Thyroid gland (tissue), 4 donors: ENCODE measurements at regions not wholly inside any gene's neighbourhood (a gene's known extent, or its start where the extent isn't known, plus 50 kb on each side); places are given as distances from the start of the nearest gene placed in this dataset.
A peak's percentile ranks its signal among the peaks of the same experiment; 100 is the strongest.

Source experiments
- DNase-seq, 2 donors: peaks; one replicate each; pipeline ENCODE4 v3.0.0-alpha.2; 2019
- H3K27ac ChIP-seq, 3 donors: fragments of 200-600 bp; sonication (generic); 1 replicate in 2 of 3; 2 replicates in 1 of 3; pipeline ENCODE4 v1.5.1; 2016 to 2019; ENCODE audit warnings: mild to moderate bottlenecking in 1 of 3, moderate library complexity in 1 of 3
- H3K27me3 ChIP-seq: fragments of 200-600 bp; sonication (generic); one replicate; pipeline ENCODE4 v1.5.1; 2019
- H3K36me3 ChIP-seq, 2 donors: fragments of 200-600 bp; sonication (generic); one replicate each; pipeline ENCODE4 v1.5.1; 2016 to 2019
- H3K4me1 ChIP-seq, 2 donors: fragments of 200-600 bp; sonication (generic); one replicate each; pipeline ENCODE4 v1.5.1; 2017 to 2019
- H3K4me3 ChIP-seq, 3 donors: fragments of 200-600 bp; sonication (generic); replicated peaks in 1 of 3; 1 replicate in 2 of 3; 2 replicates in 1 of 3; pipeline ENCODE4 v1.5.1; 2016; ENCODE audit warnings: mild to moderate bottlenecking in 1 of 3
- H3K9me3 ChIP-seq: fragments of 200-600 bp; sonication (generic); one replicate; pipeline ENCODE4 v1.5.1; 2017
- POLR2A ChIP-seq, 2 donors: fragments of 450-650 bp; IDR thresholded peaks; one replicate each; pipeline ENCODE4 v1.6.1; 2017; ENCODE audit warnings: antibody characterized with exemption in 2 of 2, mild to moderate bottlenecking in 2 of 2, moderate library complexity in 1 of 2
- WGBS, 2 donors: methylation state at CpG; one replicate each; pipeline ENCODE4 v1.1.5; 2017; 5-methylcytosine and 5-hydroxymethylcytosine counted together
- intact Hi-C: fragments of 100-400 bp; cut with DNase I; formaldehyde crosslinking; loops from one replicate; pipeline ENCODE4 v1.15.1; 2023
- TF ChIP-seq, protein P1 (sequence below), 6 experiments: fragments of 200-600 bp in 3 of 6; fragments of 450-650 bp in 3 of 6; sonication (generic) in 3 of 6; IDR thresholded peaks; one replicate each; pipeline ENCODE4 v1.5.1; 2016 to 2019; ENCODE audit warnings: antibody characterized with exemption in 6 of 6, mild to moderate bottlenecking in 2 of 6, inconsistent platforms in 1 of 6, moderate library complexity in 1 of 6

DNA sequence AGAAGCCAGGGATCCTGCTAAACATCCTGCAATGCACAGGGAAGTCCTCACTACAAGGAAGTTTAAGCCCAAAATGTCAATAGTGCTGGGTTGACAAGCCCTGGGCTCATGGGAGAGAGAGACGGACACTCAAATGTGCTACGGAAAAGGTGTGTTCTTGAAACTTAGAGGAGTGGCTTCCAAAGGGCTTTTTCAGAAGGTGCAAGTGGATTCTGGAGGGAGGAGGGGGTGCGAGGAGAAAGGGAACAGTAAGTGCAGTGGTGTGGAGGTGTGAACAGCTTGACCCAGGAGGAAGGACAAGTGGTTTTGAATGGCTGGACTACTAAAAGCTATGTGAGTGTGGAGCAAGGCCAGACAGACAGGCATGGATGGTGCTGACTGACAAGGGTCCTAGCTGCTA is 50.4 kb upstream of the CECR2 start:
- intact Hi-C loops, result no loop called here
- Histone ChIP-seq H3K9me3 (no peaks in the 10 kb centered on the region), H3K4me1 (peaks cover 8 to 25% of the 10 kb centered on the region in 2 donors), H3K27me3 (no peaks in the 10 kb centered on the region), H3K27ac (no peak overlapping the region), H3K36me3 (no peaks in the 10 kb centered on the region), H3K4me3 (no peak overlapping the region)
- peak; percentile 61 to 83 for DNase-seq
- 16 to 40% methylated on average over 3 of the region's 3 CpGs for WGBS, 2 donors
- TF ChIP-seq, protein P1, sequence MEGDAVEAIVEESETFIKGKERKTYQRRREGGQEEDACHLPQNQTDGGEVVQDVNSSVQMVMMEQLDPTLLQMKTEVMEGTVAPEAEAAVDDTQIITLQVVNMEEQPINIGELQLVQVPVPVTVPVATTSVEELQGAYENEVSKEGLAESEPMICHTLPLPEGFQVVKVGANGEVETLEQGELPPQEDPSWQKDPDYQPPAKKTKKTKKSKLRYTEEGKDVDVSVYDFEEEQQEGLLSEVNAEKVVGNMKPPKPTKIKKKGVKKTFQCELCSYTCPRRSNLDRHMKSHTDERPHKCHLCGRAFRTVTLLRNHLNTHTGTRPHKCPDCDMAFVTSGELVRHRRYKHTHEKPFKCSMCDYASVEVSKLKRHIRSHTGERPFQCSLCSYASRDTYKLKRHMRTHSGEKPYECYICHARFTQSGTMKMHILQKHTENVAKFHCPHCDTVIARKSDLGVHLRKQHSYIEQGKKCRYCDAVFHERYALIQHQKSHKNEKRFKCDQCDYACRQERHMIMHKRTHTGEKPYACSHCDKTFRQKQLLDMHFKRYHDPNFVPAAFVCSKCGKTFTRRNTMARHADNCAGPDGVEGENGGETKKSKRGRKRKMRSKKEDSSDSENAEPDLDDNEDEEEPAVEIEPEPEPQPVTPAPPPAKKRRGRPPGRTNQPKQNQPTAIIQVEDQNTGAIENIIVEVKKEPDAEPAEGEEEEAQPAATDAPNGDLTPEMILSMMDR (IDR thresholded peaks at IDR 0.05), result no peak
- no peak for TF ChIP-seq POLR2A (IDR thresholded peaks at IDR 0.05)

DNA sequence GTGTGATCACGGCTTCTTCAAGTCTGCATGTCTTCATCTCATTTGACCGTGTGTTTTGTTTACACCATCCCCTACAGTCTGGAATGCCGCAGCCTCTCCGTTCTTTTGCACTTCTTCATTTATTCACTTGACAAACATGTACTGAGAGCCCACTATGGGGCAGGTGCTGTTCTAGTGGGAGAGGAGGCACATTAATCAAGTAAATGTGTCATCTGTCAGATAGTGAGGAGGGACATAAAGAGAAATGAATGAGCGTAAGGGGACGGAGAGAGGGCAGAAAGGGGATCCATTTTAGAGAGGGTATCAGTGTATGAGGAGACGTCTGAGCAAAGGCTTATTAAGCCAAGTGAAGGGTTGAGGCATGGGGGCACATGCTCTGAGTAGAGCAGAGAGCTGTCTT is 54.0 kb upstream of the CECR2 start:
- 74 to 87% methylated on average over 7 of the region's 7 CpGs for WGBS, 2 donors
- no peak for TF ChIP-seq POLR2A (IDR thresholded peaks at IDR 0.05)
- TF ChIP-seq, protein P1 (IDR thresholded peaks at IDR 0.05), result no peak
- no peak for DNase-seq
- intact Hi-C loops, result no loop called here
- Histone ChIP-seq H3K4me1 (peaks cover 8 to 25% of the 10 kb centered on the region in 2 donors), H3K27me3 (no peaks in the 10 kb centered on the region), H3K27ac (no peak overlapping the region), H3K36me3 (no peaks in the 10 kb centered on the region), H3K4me3 (no peak overlapping the region), H3K9me3 (no peaks in the 10 kb centered on the region)

DNA sequence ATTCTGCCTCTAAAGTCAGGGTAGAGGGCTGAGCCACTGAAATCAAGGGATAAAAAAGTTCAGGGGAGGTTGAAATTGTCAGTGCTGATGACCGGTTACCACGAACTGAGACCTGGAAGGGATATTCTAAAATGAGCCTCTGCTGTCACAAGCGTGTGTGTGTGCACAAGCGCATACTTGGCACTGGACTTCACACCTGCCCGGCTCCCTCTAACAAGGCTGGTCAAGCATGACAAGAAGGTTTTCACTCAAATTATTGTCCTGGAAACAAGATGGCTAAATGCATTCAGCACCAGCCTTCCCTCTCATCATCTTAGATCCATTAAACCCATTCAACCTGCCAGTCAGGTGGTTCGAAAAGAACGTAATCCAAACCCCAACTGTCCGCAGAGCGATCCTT is 54.8 kb upstream of the CECR2 start:
- peaks cover 8 to 22% of the 10 kb centered on the region in 2 donors for H3K4me1 ChIP-seq
- WGBS, 2 donors, result 33 to 50% methylated on average over 9 of the region's 9 CpGs
- no peaks in the 10 kb centered on the region for H3K27me3 ChIP-seq
- no peak overlapping the region for H3K27ac ChIP-seq
- TF ChIP-seq, protein P1 (IDR thresholded peaks at IDR 0.05), result no peak
- TF ChIP-seq POLR2A (IDR thresholded peaks at IDR 0.05), result no peak
- peak; percentile 65 to 71 for DNase-seq
- no peaks in the 10 kb centered on the region for H3K36me3 ChIP-seq
- intact Hi-C loops, result no loop called here
- H3K4me3 ChIP-seq, result no peak overlapping the region
- H3K9me3 ChIP-seq, result no peaks in the 10 kb centered on the region

DNA sequence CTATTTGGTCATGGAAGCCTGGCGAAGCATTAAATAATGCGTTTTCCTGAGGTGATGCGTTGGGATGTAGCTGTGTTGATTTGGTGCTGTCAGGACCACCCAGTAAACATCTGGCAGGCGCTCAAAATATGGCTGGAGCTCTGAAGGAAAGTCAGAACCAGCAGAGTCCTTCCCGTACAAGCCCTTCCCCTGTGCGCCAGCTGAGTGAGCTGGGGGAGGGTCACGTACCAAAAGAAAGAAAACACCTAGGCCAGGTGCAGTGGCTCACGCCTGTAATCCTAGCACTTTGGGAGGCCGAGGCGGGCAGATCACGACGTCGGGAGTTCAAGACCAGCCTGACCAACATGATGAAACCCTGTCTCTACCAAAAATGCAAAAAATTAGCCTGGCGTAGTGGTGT is 55.6 kb upstream of the CECR2 start:
- no peak for DNase-seq
- intact Hi-C loops, result no loop called here

DNA sequence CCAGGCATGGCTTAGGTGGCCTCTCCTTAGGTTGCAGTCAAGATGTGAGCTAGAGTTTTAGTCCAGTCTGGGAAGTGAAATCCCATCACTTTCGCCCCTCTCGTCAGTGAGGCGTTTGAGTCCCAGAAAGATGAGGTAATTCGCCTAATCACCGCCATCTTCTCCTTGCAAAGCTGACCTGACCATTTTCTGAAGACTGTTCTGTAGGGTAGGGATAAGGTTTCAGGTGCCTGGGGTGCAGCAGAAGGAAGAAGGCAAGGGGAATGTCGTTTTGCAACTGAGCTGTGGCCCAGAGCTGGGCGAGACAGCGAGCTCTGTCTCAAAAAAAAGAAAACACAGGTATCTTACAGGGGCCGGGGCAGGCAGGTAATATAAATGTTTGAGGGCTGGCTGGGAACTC is 61.7 kb upstream of the CECR2 start:
- intact Hi-C loops, result no loop called here
- no peak for DNase-seq
- no peaks in the 10 kb centered on the region for H3K36me3 ChIP-seq
- H3K27me3 ChIP-seq, result no peaks in the 10 kb centered on the region
- WGBS, 2 donors, result 78 to 80% methylated on average over 9 of the region's 9 CpGs
- H3K9me3 ChIP-seq, result no peaks in the 10 kb centered on the region
- no peak overlapping the region for H3K27ac ChIP-seq
- TF ChIP-seq, protein P1 (IDR thresholded peaks at IDR 0.05), result no peak
- no peak for TF ChIP-seq POLR2A (IDR thresholded peaks at IDR 0.05)
- no peaks in the 10 kb centered on the region for H3K4me1 ChIP-seq
- no peak overlapping the region for H3K4me3 ChIP-seq

More for the DNA sequence above, 55.6 kb upstream of the CECR2 start:
- Histone ChIP-seq H3K36me3 (no peaks in the 10 kb centered on the region), H3K4me1 (peaks cover under 1 to 15% of the 10 kb centered on the region in 2 donors), H3K27me3 (no peaks in the 10 kb centered on the region), H3K4me3 (no peak overlapping the region), H3K27ac (no peak overlapping the region), H3K9me3 (no peaks in the 10 kb centered on the region)
- WGBS, 2 donors, result 72 to 78% methylated on average over 14 of the region's 14 CpGs
- no peak for TF ChIP-seq POLR2A (IDR thresholded peaks at IDR 0.05)
- TF ChIP-seq, protein P1 (IDR thresholded peaks at IDR 0.05), result no peak
